ENCODE measurements at regions not wholly inside any gene's neighbourhood (a gene's known extent, or its start where the extent isn't known, plus 50 kb on each side); places are given as distances from the start of the nearest gene placed in this dataset.

DNA sequence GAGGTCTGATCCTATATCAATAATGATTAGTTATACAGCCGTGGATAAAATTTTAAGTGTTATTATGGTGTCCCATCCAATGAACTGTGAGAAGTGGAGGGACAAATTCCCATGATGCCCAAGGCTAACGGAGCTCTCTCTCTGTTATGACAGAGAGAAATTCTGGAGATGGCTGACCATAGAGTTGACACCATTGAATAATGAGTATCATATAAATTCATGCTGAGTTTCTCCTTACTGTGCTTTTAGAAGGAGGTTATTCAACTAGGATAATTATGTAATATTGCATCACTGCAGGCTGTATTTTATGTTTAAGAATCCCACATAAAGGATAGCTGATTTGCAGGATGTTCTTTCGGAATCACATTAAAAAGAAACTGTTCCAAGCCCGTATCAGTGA lies 82.9 kb downstream of the PYDC2 start:
- no peaks in the 10 kb centered on the region for H3K4me1 ChIP-seq (ENCODE audit: control insufficient read depth, low read length)
- H3K4me2 ChIP-seq (ENCODE audit: low read length): no peak overlapping the region
- no peaks in the 10 kb centered on the region for H3F3A ChIP-seq (ENCODE audit: control insufficient read depth, insufficient read depth)
- no peak for TF ChIP-seq EZH2phosphoT487 (IDR thresholded peaks at IDR 0.05; ENCODE audit: borderline replicate concordance, low read length)
- TF ChIP-seq, protein P1, sequence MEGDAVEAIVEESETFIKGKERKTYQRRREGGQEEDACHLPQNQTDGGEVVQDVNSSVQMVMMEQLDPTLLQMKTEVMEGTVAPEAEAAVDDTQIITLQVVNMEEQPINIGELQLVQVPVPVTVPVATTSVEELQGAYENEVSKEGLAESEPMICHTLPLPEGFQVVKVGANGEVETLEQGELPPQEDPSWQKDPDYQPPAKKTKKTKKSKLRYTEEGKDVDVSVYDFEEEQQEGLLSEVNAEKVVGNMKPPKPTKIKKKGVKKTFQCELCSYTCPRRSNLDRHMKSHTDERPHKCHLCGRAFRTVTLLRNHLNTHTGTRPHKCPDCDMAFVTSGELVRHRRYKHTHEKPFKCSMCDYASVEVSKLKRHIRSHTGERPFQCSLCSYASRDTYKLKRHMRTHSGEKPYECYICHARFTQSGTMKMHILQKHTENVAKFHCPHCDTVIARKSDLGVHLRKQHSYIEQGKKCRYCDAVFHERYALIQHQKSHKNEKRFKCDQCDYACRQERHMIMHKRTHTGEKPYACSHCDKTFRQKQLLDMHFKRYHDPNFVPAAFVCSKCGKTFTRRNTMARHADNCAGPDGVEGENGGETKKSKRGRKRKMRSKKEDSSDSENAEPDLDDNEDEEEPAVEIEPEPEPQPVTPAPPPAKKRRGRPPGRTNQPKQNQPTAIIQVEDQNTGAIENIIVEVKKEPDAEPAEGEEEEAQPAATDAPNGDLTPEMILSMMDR (IDR thresholded peaks at IDR 0.05; ENCODE audit: low read depth, low read length, poor library complexity, severe bottlenecking): no peak
- H3K79me2 ChIP-seq (ENCODE audit: control insufficient read depth, low read length): no peaks in the 10 kb centered on the region
- no peaks in the 10 kb centered on the region for H3K9me3 ChIP-seq (ENCODE audit: control insufficient read depth, insufficient read depth, low read length)
- H4K20me1 ChIP-seq (ENCODE audit: control insufficient read depth, insufficient read depth, low read depth, low read length): no peaks in the 10 kb centered on the region
- H3K36me3 ChIP-seq (ENCODE audit: control insufficient read depth, low read length): no peaks in the 10 kb centered on the region
- no peaks in the 10 kb centered on the region for H3K27me3 ChIP-seq (ENCODE audit: control insufficient read depth, low read length)
- no peak overlapping the region for H3K4me3 ChIP-seq (ENCODE audit: low read length)
- H3K9me2 ChIP-seq (replicated peaks; ENCODE audit: control insufficient read depth, low read length): no peaks in the 10 kb centered on the region
- no peak overlapping the region for H3K27ac ChIP-seq (ENCODE audit: low read depth, low read length)

DNA sequence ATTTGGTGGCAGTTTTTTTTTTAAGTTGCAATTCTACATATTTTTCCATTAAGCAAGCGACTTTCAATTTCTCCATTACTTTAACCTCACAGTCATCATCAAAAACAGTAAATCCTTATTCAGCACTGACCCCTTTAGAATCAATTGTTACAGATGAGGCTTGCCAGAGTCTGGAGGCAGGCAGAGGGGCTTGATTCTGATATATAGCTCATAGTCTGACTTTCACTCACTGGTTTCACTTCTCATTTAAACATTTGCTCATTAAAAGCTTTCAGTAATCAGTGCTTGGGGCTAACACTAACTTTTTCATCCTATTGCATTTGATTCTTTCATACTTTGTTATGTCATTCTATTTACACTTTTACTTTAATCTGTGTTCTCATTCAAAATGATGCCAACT lies 88.4 kb downstream of the PYDC2 start:
- Histone ChIP-seq H3K4me3 (ENCODE audit: low read length) (no peak overlapping the region), H3K36me3 (ENCODE audit: control insufficient read depth, low read length) (no peaks in the 10 kb centered on the region), H3K4me2 (ENCODE audit: low read length) (no peak overlapping the region), H3K9me3 (ENCODE audit: control insufficient read depth, insufficient read depth, low read length) (no peaks in the 10 kb centered on the region), H3F3A (ENCODE audit: control insufficient read depth, insufficient read depth) (no peaks in the 10 kb centered on the region), H3K27me3 (ENCODE audit: control insufficient read depth, low read length) (no peaks in the 10 kb centered on the region), H3K79me2 (ENCODE audit: control insufficient read depth, low read length) (no peaks in the 10 kb centered on the region), H3K27ac (ENCODE audit: low read depth, low read length) (no peak overlapping the region), H3K4me1 (ENCODE audit: control insufficient read depth, low read length) (no peaks in the 10 kb centered on the region), H3K9me2 (replicated peaks; ENCODE audit: control insufficient read depth, low read length) (no peaks in the 10 kb centered on the region), H4K20me1 (ENCODE audit: control insufficient read depth, insufficient read depth, low read depth, low read length) (no peaks in the 10 kb centered on the region)
- no peak for TF ChIP-seq EZH2phosphoT487 (IDR thresholded peaks at IDR 0.05; ENCODE audit: borderline replicate concordance, low read length)
- TF ChIP-seq, protein P1 (IDR thresholded peaks at IDR 0.05; ENCODE audit: low read depth, low read length, poor library complexity, severe bottlenecking): no peak

DNA sequence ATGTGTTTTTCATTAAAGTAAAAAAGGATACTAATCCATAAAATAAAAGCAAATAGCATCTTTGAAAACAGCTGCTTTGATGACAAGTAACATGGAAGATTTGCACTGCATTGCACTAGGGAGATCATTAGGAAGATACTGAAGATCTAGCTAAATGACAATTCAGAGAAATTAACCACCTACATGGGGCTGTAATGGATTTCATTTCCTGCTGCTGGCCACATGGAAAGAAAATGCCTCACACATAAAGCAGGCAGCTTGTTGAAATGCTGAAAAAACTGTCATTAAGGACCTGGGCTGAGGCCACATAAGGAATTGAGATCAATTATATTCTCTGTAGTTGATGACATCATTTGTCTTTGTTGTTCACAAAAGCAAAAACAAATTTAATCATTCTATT lies 94.1 kb downstream of the PYDC2 start:
- no peak overlapping the region for H3K27ac ChIP-seq (ENCODE audit: low read depth, low read length)
- no peaks in the 10 kb centered on the region for H3K4me1 ChIP-seq (ENCODE audit: control insufficient read depth, low read length)
- no peaks in the 10 kb centered on the region for H3K79me2 ChIP-seq (ENCODE audit: control insufficient read depth, low read length)
- TF ChIP-seq EZH2phosphoT487 (IDR thresholded peaks at IDR 0.05; ENCODE audit: borderline replicate concordance, low read length): no peak
- TF ChIP-seq, protein P1 (IDR thresholded peaks at IDR 0.05; ENCODE audit: low read depth, low read length, poor library complexity, severe bottlenecking): no peak
- H3K4me2 ChIP-seq (ENCODE audit: low read length): no peak overlapping the region
- H3K27me3 ChIP-seq (ENCODE audit: control insufficient read depth, low read length): no peaks in the 10 kb centered on the region
- no peaks in the 10 kb centered on the region for H3K36me3 ChIP-seq (ENCODE audit: control insufficient read depth, low read length)
- no peak overlapping the region for H3K4me3 ChIP-seq (ENCODE audit: low read length)
- H3K9me3 ChIP-seq (ENCODE audit: control insufficient read depth, insufficient read depth, low read length): no peaks in the 10 kb centered on the region
- H3K9me2 ChIP-seq (replicated peaks; ENCODE audit: control insufficient read depth, low read length): no peaks in the 10 kb centered on the region
- H4K20me1 ChIP-seq (ENCODE audit: control insufficient read depth, insufficient read depth, low read depth, low read length): no peaks in the 10 kb centered on the region
- H3F3A ChIP-seq (ENCODE audit: control insufficient read depth, insufficient read depth): no peaks in the 10 kb centered on the region

DNA sequence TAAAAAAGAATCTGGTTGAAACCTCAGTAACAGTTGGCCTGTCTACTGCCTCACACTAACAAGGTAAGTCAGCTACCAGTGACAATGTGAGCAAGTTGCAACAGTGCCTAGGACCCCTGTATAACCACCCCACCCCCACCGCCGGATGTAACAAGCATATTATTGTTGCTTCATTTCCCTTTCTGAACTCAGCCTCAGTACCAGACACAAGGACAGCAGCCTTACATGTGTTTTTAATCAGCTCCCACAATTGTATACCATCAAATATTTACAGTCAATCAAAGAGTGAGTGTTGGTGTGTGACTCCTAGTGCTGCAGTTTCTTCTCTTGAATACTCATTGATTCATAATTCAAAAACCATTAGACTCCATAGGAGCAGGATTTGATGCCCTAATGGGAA lies 96.4 kb downstream of the PYDC2 start:
- Histone ChIP-seq H3K79me2 (ENCODE audit: control insufficient read depth, low read length) (no peaks in the 10 kb centered on the region), H3K27me3 (ENCODE audit: control insufficient read depth, low read length) (no peaks in the 10 kb centered on the region), H3F3A (ENCODE audit: control insufficient read depth, insufficient read depth) (no peaks in the 10 kb centered on the region), H3K9me2 (replicated peaks; ENCODE audit: control insufficient read depth, low read length) (no peaks in the 10 kb centered on the region), H3K27ac (ENCODE audit: low read depth, low read length) (no peak overlapping the region), H3K4me2 (ENCODE audit: low read length) (no peak overlapping the region), H3K4me1 (ENCODE audit: control insufficient read depth, low read length) (no peaks in the 10 kb centered on the region), H3K36me3 (ENCODE audit: control insufficient read depth, low read length) (no peaks in the 10 kb centered on the region), H3K4me3 (ENCODE audit: low read length) (no peak overlapping the region), H3K9me3 (ENCODE audit: control insufficient read depth, insufficient read depth, low read length) (no peaks in the 10 kb centered on the region), H4K20me1 (ENCODE audit: control insufficient read depth, insufficient read depth, low read depth, low read length) (no peaks in the 10 kb centered on the region)
- TF ChIP-seq, protein P1 (IDR thresholded peaks at IDR 0.05; ENCODE audit: low read depth, low read length, poor library complexity, severe bottlenecking): no peak
- TF ChIP-seq EZH2phosphoT487 (IDR thresholded peaks at IDR 0.05; ENCODE audit: borderline replicate concordance, low read length): no peak

All from DOHH2 (cell line).